Lung (tissue), 11 donors: ENCODE measurements at regions not wholly inside any gene's neighbourhood (a gene's known extent, or its start where the extent isn't known, plus 50 kb on each side); places are given as distances from the start of the nearest gene placed in this dataset.

Experiments used
- ATAC-seq: fragments of 200-7000 bp; cut with Tn5 transposase; one replicate; pipeline ENCODE4 v1.9.1; 2020; ENCODE audit warnings: moderate number of reproducible peaks; ENCODE audit not compliant: insufficient read depth, low FRiP score
- DNase-seq, 3 donors: peaks; one replicate each; pipeline ENCODE4 v3.0.0-alpha.2; 2013 to 2017
- H3K27ac ChIP-seq, 2 donors: one replicate each; pipeline ENCODE4 v1.5.1; 2013; ENCODE audit warnings: mild to moderate bottlenecking in 2 of 2, moderate library complexity in 2 of 2, control low read depth in 1 of 2, inconsistent platforms in 1 of 2, low read depth in 1 of 2, low read length in 1 of 2
- H3K27me3 ChIP-seq, 3 donors: one replicate each; pipeline ENCODE4 v1.5.1; 2013; ENCODE audit warnings: low read length in 2 of 3; ENCODE audit not compliant: control insufficient read depth in 3 of 3, insufficient read depth in 3 of 3
- H3K36me3 ChIP-seq, 4 donors: one replicate each; pipeline ENCODE4 v1.5.1; 2013; ENCODE audit warnings: low read length in 4 of 4, mild to moderate bottlenecking in 1 of 4, moderate library complexity in 1 of 4; ENCODE audit not compliant: control insufficient read depth in 4 of 4, insufficient read depth in 4 of 4
- H3K4me1 ChIP-seq, 5 donors: one replicate each; pipeline ENCODE4 v1.5.1; 2013; ENCODE audit warnings: low read length in 5 of 5, mild to moderate bottlenecking in 2 of 5, moderate library complexity in 1 of 5; ENCODE audit not compliant: control insufficient read depth in 5 of 5, insufficient read depth in 5 of 5
- H3K4me3 ChIP-seq: one replicate; pipeline ENCODE4 v1.5.1; 2013; ENCODE audit warnings: mild to moderate bottlenecking, control low read depth, moderate library complexity
- H3K9ac ChIP-seq, 2 donors: one replicate each; pipeline ENCODE4 v1.5.1; 2013; ENCODE audit warnings: low read length in 2 of 2, control low read depth in 1 of 2; ENCODE audit not compliant: insufficient read depth in 1 of 2
- H3K9me3 ChIP-seq, 4 donors: one replicate each; pipeline ENCODE4 v1.5.1; 2013; ENCODE audit warnings: low read length in 3 of 4, mild to moderate bottlenecking in 1 of 4, moderate library complexity in 1 of 4; ENCODE audit not compliant: control insufficient read depth in 4 of 4, insufficient read depth in 3 of 4
- CTCF ChIP-seq: IDR thresholded peaks from 2 replicates; pipeline ENCODE4 v1.5.1; 2012; ENCODE audit warnings: mild to moderate bottlenecking; ENCODE audit errors: control extremely low read depth, extremely low read depth
- WGBS, 2 donors: extraction: QIAGEN DNeasy Blood & Tissue Kit; methylation state at CpG; one replicate each; pipeline ENCODE4 v1.1.7; 2013; 5-methylcytosine and 5-hydroxymethylcytosine counted together
- donor health status: control.
- donor health status: control.
- donor health status: Bipolar disorder and iron deficiency.
- donor health status: healthy.
- donor health status: DM: yes; HTN: yes; CAD: no.

DNA sequence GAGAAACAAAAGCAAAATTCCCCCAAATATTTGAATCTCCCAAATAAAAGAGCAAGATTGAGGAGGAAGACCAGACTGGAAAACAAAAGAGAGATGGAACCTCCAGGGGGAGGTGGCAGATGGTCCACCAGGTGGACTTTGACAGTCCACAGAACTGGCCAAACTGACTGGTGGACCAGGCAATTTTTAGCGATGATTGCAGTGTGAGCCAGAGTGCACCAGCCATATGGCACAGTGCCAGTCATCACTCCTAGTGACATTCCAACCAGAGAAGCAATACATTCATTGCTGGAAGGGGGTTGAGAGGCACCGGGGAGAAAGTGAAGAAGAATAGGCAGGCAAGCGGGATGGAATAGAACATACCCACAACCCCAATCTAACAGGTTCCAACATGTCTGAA is 182.9 kb downstream of the EXOC5 start:
- no peak for TF ChIP-seq CTCF
- ATAC-seq: no peak

DNA sequence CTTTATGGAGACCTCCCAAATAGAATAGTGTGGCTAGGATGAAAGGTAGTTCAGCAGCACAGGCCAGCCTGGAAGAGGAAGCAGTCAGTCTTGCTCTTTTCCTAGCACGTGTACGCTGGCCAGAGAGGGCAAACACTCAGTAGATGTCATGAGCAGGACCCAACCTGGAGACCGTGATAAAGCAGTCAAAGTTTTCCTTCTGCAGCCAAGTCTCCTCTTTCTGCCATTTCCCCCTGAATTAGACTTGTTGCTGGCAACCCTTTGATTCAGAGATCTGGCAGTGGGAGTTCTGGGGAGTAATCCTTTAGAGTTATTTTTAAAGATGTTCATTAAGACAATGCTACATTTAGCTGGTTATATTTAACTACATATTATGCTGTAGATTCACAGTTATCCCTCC is 183.7 kb downstream of the EXOC5 start:
- no peak for ATAC-seq
- 60 to 72% methylated on average over 3 of the region's 3 CpGs for WGBS, 2 donors

More for the DNA sequence above, 182.9 kb downstream of the EXOC5 start:
- Histone ChIP-seq H3K9me3 (peaks cover 0 to 4% (median 0%) of the 10 kb centered on the region in 4 donors), H3K4me3 (no peak overlapping the region), H3K9ac (no peak overlapping the region), H3K27ac (no peak overlapping the region), H3K27me3 (no peaks in the 10 kb centered on the region), H3K4me1 (no peaks in the 10 kb centered on the region), H3K36me3 (no peaks in the 10 kb centered on the region)
- WGBS, 2 donors: 67 to 85% methylated on average over 3 of the region's 3 CpGs
- DNase-seq: peak in 1 of 3 donors; percentile 14

GRCh38 chr14:57080691-57081090 is 188.0 kb downstream of the EXOC5 start:
- Histone ChIP-seq H3K9me3 (peaks cover 0 to 2% (median 0%) of the 10 kb centered on the region in 4 donors), H3K9ac (no peak overlapping the region), H3K27ac (no peak overlapping the region), H3K27me3 (no peaks in the 10 kb centered on the region), H3K4me1 (no peaks in the 10 kb centered on the region), H3K36me3 (no peaks in the 10 kb centered on the region), H3K4me3 (no peak overlapping the region)
- ATAC-seq (no peak), DNase-seq (no peak)
- no peak for TF ChIP-seq CTCF
- WGBS, 2 donors: 86 to 89% methylated on average over 3 of the region's 3 CpGs

More for the DNA sequence above, 183.7 kb downstream of the EXOC5 start:
- TF ChIP-seq CTCF: no peak
- Histone ChIP-seq H3K9me3 (peaks cover 0 to 4% (median 0%) of the 10 kb centered on the region in 4 donors), H3K9ac (no peak overlapping the region), H3K27ac (no peak overlapping the region), H3K36me3 (no peaks in the 10 kb centered on the region), H3K27me3 (no peaks in the 10 kb centered on the region), H3K4me3 (no peak overlapping the region), H3K4me1 (no peaks in the 10 kb centered on the region)
- no peak for DNase-seq

DNA sequence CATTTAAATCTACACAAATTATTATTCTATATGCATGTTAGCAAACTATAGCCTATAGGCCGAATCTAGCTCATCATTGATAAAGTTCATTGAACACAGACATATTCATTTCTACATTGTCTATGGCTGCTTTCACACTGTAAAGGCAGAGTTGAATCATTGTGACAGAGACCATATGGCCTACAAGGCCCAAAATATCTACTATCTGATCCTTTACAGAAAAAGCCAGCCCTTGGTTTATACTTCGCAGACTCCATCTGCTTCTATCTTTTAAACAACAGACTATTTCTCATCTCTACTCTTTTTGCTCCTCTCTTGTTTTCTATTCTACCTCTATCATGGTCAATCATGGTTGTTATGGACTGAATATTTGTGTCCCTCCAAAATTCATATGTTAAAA is 190.7 kb downstream of the EXOC5 start:
- no peak overlapping the region for H3K27ac ChIP-seq
- DNase-seq (no peak), ATAC-seq (no peak)
- H3K27me3 ChIP-seq: peaks cover 0 to 3% (median 0%) of the 10 kb centered on the region in 3 donors
- TF ChIP-seq CTCF: no peak
- H3K9me3 ChIP-seq: peaks cover 0 to 2% (median 0%) of the 10 kb centered on the region in 4 donors
- no peaks in the 10 kb centered on the region for H3K4me1 ChIP-seq
- no peak overlapping the region for H3K4me3 ChIP-seq
- H3K36me3 ChIP-seq: no peaks in the 10 kb centered on the region
- H3K9ac ChIP-seq: no peak overlapping the region
- WGBS, 2 donors: 69 to 93% methylated on average over 2 of the region's 2 CpGs
